ENCODE measurements at regions not wholly inside any gene's neighbourhood (a gene's known extent, or its start where the extent isn't known, plus 50 kb on each side); places are given as distances from the start of the nearest gene placed in this dataset.

GRCh38 chr11:69387409-69387885 lies 93.5 kb downstream of the MYEOV start:
- FAIRE-seq (no peak), DNase-seq (ENCODE audit: low read depth, low spot score) (no peak)
- no peak overlapping the region for H2AFZ ChIP-seq (ENCODE audit: low read depth, low read length)
- intact Hi-C loops (cut with micrococcal nuclease): no loop called here
- dilution Hi-C loops (cut with MboI; ENCODE audit: extremely low pct_ligation_motif_present, low sequenced_read_pairs): no loop called here
- no peak overlapping the region for H3K4me3 ChIP-seq (replicated peaks in 1 of 3; ENCODE audit: insufficient read depth in 1 of 3, low read depth in 1 of 3, low read length in 3 of 3)
- H3K4me2 ChIP-seq (ENCODE audit: insufficient read depth, low read length): no peak overlapping the region
- H3K9me1 ChIP-seq (replicated peaks; ENCODE audit: control insufficient read depth, extremely low read depth, insufficient read depth, low read length): no peaks in the 10 kb centered on the region
- no peaks in the 10 kb centered on the region for H4K20me1 ChIP-seq (replicated peaks; ENCODE audit: control insufficient read depth, extremely low read depth, insufficient read depth, low read length)
- CTCF ChIA-PET: interaction anchor here (1.3 kb wide), 1 partner anchor 256 kb away, joined by 4 read pairs; no protein-coding TSS in a partner anchor
- peaks cover 6% of the 10 kb centered on the region for H3K4me1 ChIP-seq (ENCODE audit: control insufficient read depth, extremely low read depth, insufficient read depth, low read length)
- TF ChIP-seq POLR2AphosphoS5 (IDR thresholded peaks at IDR 0.05; ENCODE audit: insufficient read depth, low read depth, low read length) (no peak), EZH2 (IDR thresholded peaks at IDR 0.05; ENCODE audit: borderline replicate concordance, low read depth, low read length, severe bottlenecking) (no peak), POLR2A (IDR thresholded peaks at IDR 0.05; ENCODE audit: low read depth, low read length) (no peak), FOS (IDR thresholded peaks at IDR 0.05; ENCODE audit: borderline replicate concordance, insufficient read depth, low read length) (no peak), GATA2 (IDR thresholded peaks at IDR 0.05; ENCODE audit: insufficient read depth, insufficient read length, low read depth, low read length) (no peak), CTCF (IDR thresholded peaks at IDR 0.05; ENCODE audit: extremely low read depth in 1 of 2, insufficient read depth in 1 of 2, low read depth in 1 of 2, low read length in 2 of 2) (no peak), JUN (IDR thresholded peaks at IDR 0.05; ENCODE audit: borderline replicate concordance, insufficient read depth, insufficient read length, low read depth) (no peak)
- H3K9ac ChIP-seq (replicated peaks; ENCODE audit: extremely low read depth, insufficient read depth, low read length): no peak overlapping the region
- H3K27me3 ChIP-seq (ENCODE audit: control insufficient read depth in 2 of 2, insufficient read depth in 2 of 2, low read length in 2 of 2): no peaks in the 10 kb centered on the region
- H3K9me3 ChIP-seq (replicated peaks; ENCODE audit: control insufficient read depth, insufficient read depth, low read length): no peaks in the 10 kb centered on the region
- H3K36me3 ChIP-seq (ENCODE audit: control insufficient read depth in 2 of 2, extremely low read depth in 1 of 2, insufficient read depth in 2 of 2, low read length in 2 of 2): no peaks in the 10 kb centered on the region
- no peak overlapping the region for H3K27ac ChIP-seq (ENCODE audit: insufficient read depth, low read depth, low read length)
- POLR2A ChIA-PET: no interaction called here
- no TSS peak for BruUV-seq (replicated peaks)
- no peaks in the 10 kb centered on the region for H3K79me2 ChIP-seq (ENCODE audit: control insufficient read depth, insufficient read depth, low read length)
